ENCODE measurements at regions not wholly inside any gene's neighbourhood (a gene's known extent, or its start where the extent isn't known, plus 50 kb on each side); places are given as distances from the start of the nearest gene placed in this dataset.
"Not testable (repeated sequence)": the region's sequence is repeated elsewhere in the genome, so short reads cannot be mapped to it uniquely, and the experiment has no call there.

DNA sequence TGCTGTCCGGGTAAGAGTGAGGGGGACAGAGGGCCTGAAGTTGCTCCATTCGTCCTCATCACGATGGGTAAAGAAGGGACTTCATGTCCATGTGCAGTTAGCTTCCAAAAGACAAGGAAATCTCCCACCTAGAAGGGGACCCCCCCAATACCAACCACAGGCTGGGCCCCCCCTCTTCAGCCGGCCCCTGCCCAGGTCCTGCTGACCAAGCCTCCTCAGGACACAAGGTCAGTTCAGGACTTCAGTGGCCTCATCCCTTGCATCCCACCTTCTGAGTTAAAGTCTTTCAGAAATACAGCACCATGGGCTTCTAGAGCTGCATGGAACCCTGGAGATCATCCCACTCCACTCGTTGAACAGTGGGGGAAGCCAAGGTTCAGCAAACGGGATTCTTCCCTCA, 115.4 kb upstream of the ERG start:
- DNase-seq (ENCODE audit: low spot score), result no peak

DNA sequence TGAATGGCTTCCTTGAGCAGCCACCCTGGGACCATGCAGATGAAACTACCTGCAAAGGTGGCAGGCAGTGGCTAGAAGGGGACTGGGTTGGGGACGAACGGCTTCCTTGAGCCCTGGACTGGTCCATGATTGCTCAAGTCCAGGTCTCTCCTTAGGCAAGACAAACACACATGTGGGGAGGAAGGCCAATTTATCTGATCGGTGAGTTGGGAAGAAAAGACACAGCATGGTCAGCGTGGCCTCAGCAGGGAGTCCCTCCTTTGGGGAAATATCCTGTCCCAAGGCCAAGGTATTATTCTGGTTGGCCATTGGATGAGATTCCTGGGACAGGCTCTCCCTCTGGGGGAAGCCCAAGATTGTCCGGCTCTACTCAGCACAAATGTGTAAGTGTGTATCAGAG, 116.3 kb upstream of the ERG start:
- no peak for DNase-seq (ENCODE audit: low spot score)

DNA sequence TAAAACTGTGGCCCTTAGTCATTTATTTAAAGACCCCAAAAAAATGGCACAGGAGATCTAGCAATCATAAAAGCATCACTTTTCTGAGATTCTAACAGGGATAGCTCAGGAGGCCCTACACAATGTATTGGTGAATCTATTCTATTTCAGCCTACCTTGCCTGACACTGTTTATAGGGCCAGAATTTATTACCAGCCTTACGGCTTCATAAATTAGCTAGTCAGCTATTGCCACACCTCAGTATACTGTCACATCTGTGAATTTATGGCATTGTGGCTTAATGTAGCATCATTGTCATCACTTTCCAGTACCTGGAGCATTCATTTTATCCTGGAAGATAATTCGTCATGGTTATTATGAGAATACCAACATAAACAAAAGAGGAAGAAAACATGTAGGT, 121.2 kb upstream of the ERG start:
- no peak for DNase-seq (ENCODE audit: low spot score)

DNA sequence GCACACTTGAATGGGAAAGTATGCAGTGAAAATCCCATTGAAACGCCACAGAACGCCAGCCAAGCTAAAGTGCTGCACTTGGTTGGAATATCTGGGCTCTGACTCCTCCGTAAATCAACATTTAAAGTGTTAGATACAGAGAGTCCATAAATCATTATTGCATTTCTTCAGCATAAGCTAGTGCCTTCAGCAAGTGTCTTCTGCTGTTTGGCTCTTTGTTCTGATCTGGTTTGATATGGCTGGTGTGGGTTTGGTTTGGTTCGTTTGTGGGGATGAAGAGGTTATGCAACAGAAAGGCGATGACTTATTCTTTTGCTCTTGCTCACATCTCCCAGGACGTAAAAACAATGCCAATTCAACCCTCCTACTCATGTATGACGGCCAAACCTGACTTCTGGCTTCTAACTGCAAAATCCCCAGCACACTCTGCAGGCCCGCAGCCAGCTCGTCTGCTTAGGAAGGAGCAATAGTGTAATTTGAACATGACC, 121.8 kb upstream of the ERG start:
- no peak for DNase-seq (ENCODE audit: low spot score)

DNA sequence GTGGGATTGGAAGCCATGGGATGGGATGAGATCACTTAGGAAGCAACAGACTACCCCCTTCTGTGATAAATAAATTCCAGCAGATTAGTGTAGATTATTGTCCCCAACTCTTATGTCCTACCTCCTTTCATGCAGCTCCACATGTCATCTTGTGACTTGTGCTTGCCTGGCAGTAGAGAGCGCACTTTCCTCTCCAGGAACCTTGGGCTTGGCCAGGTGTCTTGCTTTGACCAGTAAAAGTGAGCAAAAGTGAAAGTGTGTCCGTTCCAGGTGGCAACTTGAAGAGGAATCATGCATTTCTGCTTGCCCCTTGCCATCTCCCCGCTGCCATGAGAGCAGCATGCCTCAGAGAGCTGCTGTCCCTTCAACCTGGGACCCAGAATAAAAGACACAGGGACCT, 122.9 kb upstream of the ERG start:
- no peak for DNase-seq (ENCODE audit: low spot score)

DNA sequence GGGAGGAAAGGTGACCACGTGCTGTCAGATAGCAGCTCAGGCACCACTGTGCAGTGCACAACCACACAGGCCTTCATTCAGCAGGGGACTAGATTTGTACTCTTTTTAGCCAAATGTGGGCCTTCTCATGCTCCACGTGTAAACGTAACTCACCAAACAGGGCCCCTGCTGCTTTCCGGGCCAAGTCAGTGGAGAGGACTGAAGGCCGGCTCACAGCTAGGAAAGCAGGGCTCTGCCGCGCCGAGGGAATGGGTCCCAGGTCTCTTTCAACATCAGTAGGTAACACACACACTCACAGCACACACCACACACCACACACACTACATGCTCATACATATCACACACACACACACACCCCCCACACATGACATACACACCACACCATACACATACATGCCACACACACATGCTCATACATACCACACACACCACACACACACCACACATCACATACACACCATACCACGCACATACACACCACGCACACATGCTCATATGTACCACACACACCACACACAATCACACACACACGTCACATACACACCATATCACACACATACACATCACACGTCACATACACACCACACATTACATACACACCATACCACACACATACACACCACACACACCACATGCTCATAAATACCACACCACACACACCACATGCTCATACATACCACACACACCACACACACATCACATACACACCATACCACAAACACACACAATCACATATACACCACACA, 124.0 kb upstream of the ERG start:
- DNase-seq (ENCODE audit: low spot score), result no peak

DNA sequence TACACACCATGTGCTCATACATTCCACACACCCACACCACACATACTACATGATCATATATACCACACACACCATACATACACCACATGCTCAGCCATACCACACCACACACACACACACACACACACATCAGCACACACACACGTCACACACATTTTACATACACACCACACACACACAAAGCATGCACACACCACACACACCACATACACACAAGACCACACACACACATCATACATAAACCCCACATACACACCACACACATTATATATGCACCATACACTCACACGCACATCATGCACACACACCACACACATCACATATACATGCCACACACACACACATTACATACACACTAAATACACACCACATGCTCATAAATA, 124.5 kb upstream of the ERG start:
- DNase-seq (ENCODE audit: low spot score), result no peak

DNA sequence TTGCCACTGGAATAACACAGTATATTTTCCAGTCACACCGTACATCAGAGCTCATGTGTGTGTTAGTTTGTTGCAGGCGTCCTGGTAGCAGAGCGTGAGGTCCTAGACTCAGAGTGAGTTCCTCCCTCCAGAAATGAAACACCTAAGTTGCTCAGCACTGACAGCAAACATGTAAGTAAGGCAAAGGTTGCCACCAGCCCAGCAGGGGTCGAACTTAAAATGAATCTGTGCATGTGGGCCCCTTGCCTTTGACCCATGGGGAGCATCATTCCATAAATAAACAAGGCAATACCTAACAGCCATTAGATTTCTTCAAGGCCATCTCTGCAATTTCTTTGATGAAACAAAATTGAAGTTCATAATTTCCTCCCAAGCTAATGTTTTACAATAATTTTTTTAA, 125.3 kb upstream of the ERG start:
- no peak for DNase-seq (ENCODE audit: low spot score)

DNA sequence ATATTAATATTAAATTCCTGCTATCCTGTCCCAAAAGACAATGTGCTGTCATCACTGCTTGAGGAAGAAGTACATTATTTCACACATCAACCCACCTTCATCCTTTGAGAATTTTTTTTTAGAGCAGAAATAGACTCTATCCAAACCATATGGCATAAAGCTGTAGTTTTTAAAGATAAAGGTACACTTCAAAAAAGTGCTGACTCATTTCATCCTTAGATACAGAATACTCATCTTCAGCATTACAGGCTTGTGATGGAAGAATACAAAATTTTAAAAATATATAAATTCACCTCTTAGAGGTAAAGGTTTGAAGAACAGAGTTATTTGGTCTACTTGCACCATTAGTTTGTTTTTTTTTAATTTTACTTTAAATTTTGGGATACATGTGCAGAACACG, 126.7 kb upstream of the ERG start:
- DNase-seq (ENCODE audit: low spot score), result no peak

DNA sequence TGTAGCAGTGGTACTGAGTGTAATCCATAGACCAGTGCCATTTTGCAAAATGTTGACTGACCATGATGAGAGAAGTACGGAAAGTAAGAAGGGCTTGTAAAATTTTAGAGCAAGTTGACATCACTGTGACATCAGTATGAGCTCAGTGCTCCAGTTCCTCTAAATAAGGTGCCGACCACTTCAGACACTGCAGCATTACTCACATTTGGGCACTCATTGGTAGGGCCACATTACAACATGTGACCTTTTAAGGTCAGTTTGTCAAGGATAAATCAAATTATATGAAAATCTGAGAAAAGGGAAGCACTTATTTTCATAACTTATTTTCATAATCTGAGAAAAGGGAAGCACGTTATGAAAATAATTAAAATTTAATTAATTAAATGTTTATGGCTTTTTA, 128.0 kb upstream of the ERG start:
- no peak for DNase-seq (ENCODE audit: low spot score)

DNA sequence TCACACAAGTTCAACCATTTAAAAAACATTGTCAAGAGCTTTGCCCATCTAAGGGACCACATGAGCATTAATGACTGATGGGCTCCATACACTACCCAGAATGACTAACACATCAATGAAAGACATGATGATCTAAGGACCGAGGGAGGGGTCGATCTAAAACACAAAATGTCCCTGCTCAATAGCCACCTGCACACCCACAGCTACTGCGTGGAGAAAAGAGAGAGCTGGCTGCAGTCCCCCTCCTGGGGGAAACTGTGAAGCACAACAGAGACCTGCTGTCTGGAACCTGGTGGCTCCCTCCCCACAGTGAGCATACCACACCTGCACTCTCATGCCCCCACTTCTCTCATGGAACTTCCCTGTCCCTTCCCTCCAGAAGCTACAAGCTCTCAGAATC, 130.1 kb upstream of the ERG start:
- DNase-seq (ENCODE audit: low spot score), result no peak

DNA sequence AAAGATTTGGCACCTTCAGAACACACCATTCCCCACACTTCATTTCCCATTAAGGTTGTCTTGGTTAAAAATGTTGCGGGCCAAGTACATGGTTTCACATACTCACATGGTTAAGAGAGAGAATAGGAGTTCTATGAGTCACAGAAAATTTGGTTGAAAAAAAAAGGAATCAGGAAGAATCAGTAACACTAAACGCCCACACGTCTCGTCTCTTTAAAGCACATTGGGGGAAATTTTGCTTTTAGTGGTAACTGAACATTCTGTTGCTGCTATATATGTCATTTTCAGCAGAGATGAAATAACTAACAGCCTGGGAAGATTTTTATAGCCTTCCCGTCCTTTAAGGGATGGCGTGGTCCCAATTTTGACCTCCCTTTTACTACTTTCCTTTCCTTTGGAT, 132.9 kb upstream of the ERG start:
- no peak for DNase-seq (ENCODE audit: low spot score)

DNA sequence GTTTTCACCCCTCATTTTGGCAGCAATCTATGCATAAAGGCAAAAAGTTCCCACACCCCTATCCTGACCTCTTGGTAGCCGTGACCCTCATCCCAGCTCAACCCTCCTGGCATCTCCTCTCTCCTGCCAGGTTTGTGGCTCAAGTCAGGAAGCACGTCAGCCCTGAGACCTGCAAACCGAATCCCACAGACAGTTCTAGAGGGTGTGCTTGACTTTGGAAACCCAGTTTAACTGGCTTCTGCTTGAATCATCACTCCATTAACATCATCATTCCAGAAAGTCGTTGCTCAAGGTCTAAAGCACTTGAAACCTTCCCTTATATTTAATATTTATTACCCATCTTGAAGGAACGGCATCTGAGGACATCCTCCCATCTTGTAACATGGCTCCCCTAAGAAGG, 133.4 kb upstream of the ERG start:
- DNase-seq (ENCODE audit: low spot score), result no peak

DNA sequence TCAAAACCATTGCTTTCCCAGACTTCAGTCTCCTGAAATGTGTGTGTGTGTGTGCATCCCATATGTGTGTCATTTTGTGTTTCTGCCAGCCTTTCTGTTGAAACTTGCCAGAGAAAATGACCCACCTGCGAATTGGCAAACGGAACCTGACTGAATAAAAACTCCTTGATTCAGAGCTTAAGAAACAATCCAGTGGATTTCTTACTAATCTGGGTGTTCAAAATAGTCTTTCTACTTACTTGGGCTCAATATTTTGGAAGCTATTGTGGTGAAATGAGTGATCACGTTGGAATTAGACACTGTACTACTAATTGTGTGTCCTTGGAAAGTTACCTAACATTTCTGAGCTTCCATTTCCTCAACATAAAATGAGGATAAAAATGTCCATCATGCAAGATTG, 138.9 kb upstream of the ERG start:
- DNase-seq (ENCODE audit: low spot score), result no peak

DNA sequence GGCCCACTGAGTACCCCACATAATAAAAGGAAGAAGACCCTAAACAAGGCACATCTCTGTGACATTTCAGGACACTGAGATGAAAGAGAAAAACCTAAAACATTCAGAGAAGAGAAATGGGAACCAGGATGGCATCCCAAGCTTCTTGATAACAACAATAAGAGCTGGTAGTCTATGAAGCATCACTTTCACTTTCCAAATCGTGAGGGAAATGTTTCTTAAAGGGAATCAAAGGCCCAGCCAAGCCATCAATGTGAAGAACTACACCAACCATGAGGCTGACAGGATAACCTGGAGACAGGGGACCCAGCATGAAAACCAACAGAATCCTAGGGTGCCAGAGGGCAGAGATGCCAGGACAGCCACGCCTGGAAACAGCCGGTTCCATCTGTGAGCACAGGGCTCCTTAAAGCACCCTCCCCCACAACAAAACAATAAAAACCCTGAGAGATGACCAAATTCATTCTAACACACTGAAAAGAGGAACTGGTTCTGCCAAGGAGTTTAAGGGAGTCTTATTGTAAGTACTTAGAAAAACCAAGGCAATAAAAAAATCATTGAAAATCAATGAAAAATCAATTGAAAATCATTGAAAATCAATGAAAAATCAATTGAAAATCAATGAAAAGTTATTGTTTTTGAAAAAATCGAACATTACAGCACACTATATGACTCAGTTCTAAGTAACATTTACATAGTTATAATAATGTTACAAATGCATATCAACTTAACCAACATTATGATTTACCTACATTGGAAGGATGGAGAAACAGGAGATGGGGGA, 141.5 kb upstream of the ERG start:
- no peak for DNase-seq (ENCODE audit: low spot score)

DNA sequence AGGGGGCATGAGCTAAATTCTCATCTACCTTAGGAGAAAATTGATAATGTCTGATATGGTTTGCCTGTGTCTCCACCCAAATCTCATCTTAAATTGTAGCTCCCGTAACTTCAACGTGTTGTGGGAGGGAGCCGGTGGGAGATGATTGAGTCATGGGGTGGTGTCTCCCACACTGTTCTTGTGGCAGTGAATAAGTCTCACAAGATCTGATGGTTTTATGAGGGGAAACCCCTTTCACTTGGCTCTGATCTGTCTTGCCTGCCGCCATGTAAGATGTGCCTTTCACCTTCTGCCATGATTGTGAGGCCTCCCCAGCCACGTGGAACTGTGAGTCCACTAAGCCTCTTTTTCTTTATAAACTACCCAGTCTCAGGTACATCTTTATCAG, 142.1 kb upstream of the ERG start:
- DNase-seq (ENCODE audit: low spot score), result not testable (repeated sequence)

DNA sequence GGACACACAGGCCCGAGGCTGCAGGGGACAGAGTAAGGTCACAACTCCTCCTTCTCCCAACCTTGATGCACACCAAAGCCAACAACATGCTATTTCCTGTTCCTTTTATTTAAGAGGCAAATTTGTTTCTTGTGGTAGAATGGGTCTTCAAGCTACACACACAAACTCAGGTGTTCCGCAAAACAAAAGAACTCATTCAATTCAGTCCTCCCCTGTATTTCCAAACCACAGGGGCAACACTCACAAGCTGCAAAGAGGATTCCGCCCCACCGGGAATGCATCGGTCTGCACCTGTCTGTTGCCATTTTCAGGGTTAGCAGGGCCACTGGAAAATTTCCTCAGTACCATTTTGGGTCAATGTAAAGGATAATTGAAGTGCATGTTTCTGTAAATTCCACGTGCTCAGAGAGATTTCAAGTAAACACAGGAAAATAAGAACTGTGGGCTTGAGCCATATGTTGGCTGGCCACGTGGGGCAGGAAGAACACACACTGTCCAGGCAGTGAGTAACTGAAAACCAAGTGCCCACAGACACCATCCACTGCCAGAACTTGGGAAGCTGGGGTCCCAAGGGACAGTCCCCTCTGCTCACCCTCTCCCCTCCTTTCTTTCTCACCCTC, 145.2 kb upstream of the ERG start:
- DNase-seq (ENCODE audit: low spot score), result no peak

DNA sequence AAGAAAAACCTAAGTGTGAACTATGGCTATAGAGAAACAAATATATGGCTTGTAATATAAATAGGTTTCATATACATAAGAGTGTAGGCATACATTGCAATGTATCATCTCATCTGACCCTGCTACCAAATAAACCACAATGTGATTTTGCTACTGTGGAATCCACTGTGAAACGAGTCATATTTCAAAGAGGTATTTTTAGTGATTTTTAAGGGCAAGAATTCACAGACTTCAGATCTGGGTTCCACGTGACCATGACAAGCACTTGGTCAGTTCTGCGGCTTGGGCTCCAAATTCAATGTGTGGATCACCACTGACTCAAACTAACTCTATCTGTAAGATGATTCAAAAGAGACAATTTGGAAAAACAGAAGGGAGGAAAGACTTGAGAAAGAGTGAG, 147.0 kb upstream of the ERG start:
- no peak for DNase-seq (ENCODE audit: low spot score)

DNA sequence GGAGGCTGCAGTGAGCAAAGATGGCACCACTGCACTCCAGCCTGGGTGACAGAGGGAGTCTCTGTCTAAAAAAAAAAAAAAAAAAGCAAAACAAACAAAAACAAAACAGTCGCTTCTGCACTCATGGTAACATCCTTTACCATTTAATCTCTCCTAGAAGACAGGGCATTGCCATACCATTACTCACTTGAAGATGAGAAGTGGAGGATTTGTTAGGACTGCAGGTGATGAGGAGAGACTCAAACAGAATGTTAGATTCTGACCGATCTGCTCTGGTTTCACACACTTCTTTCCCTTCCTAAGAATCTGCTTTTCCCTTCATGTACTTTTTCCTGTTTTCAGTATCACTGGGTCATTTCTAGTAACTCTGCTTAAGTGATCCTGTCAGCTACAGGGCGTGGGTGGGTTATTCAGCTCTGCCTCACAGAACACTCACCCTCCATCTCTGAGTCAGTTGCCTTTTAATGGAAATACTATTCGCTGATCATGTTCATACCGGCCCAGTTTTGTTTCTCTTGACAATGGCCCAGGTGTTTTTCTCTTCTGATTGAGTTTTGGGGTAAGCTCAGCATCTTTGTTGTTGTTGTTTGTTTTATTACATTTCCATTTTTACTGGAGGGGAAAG, 148.0 kb upstream of the ERG start:
- DNase-seq (ENCODE audit: low spot score), result no peak

DNA sequence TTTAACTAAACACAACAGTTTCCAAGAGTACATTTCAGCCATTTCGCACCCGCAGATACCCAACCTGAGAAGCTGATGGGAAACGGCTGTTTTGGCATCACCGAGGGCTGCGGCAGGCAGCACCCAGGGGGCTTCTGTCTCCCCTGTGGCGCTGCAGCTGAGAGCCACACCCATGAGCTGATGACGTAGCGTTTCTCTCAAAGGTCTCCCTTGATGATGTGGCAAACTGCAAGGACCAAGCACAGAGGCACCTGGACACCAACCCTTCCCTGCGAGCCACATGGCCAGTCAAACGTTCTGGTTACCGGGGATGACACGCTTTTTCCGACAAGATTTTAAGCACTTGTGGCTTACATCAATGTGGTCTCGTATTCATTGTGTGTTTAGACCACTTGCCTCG, 150.8 kb upstream of the ERG start:
- no peak for DNase-seq (ENCODE audit: low spot score)

DNA sequence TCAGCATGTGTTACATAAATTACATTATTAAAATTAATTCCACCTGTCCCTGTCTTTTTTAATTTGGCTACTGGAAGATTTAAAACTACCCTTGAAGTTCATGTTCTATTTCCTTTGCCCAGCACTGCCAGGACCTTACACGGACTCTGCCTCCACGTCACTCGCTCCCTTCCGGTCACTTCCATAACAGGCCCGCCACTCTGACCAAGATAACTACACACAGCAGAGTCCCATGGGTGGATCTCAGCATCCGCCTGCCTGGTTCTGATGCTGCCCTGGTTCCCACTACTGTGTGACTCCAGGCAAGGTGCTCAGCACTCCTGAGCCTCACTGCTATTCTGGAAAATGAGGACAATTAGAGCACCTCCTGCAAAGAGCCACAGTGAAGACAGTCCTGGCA, 153.3 kb upstream of the ERG start:
- no peak for DNase-seq (ENCODE audit: low spot score)

DNA sequence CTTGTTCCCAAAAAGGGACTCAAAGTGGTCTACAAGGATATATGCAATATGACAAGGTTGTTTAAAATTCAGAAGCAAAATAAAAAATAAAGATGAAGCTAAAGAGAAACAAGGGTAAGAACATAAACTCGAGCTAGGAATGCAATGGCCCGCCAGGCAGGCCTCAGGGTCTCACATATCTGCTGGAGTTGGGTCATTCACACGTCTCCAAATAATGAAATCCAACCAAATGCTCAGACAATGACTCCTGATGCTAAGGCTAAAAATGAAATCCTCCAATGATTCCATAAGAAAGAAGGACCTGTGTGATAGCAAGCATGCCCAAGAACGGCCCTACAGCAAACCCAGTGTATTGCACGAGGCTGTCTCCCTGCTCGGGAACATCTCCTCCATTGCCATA, 153.3 kb upstream of the ETS2 start:
- DNase-seq (ENCODE audit: low spot score), result no peak

Data from mesenteric fat pad (tissue), 1 donor.